ENCODE measurements at regions not wholly inside any gene's neighbourhood (a gene's known extent, or its start where the extent isn't known, plus 50 kb on each side); places are given as distances from the start of the nearest gene placed in this dataset.

GRCh38 chr1:222940095-222940494 lies 125.3 kb downstream of the DISP1 start:
- Histone ChIP-seq H3K4me3 (ENCODE audit: low read length, poor library complexity, severe bottlenecking) (no peak overlapping the region), H3K9me3 (ENCODE audit: insufficient read depth, low read depth, low read length) (no peaks in the 10 kb centered on the region), H3K4me2 (ENCODE audit: low read depth, low read length, poor library complexity, severe bottlenecking) (no peak overlapping the region), H3K36me3 (ENCODE audit: insufficient read depth, low read length) (no peaks in the 10 kb centered on the region), H3K9me2 (replicated peaks; ENCODE audit: low read depth, low read length) (no peaks in the 10 kb centered on the region), H3K4me1 (ENCODE audit: insufficient read depth, low read length, poor library complexity, severe bottlenecking) (no peaks in the 10 kb centered on the region), H3K9ac (ENCODE audit: low read depth, low read length, poor library complexity, severe bottlenecking) (no peak overlapping the region), H4K20me1 (ENCODE audit: insufficient read depth, low read length, poor library complexity, severe bottlenecking) (no peaks in the 10 kb centered on the region), H2AFZ (ENCODE audit: low read length) (no peak overlapping the region), H3K27me3 (ENCODE audit: insufficient read depth, low read length, poor library complexity, severe bottlenecking) (no peaks in the 10 kb centered on the region), H3F3A (ENCODE audit: low read depth) (no peaks in the 10 kb centered on the region), H3K79me2 (ENCODE audit: insufficient read depth, low read length) (no peaks in the 10 kb centered on the region)
- TF ChIP-seq EZH2phosphoT487 (IDR thresholded peaks at IDR 0.05; ENCODE audit: borderline replicate concordance): no peak
- no peak for TF ChIP-seq CTCF (conservative IDR thresholded peaks at IDR 0.05; ENCODE audit: low read length)

GRCh38 chr1:222940906-222941305 lies 126.1 kb downstream of the DISP1 start:
- Histone ChIP-seq H3K36me3 (ENCODE audit: insufficient read depth, low read length) (no peaks in the 10 kb centered on the region), H3K4me2 (ENCODE audit: low read depth, low read length, poor library complexity, severe bottlenecking) (no peak overlapping the region), H3K9me3 (ENCODE audit: insufficient read depth, low read depth, low read length) (no peaks in the 10 kb centered on the region), H4K20me1 (ENCODE audit: insufficient read depth, low read length, poor library complexity, severe bottlenecking) (no peaks in the 10 kb centered on the region), H3K9me2 (replicated peaks; ENCODE audit: low read depth, low read length) (no peaks in the 10 kb centered on the region), H3F3A (ENCODE audit: low read depth) (no peaks in the 10 kb centered on the region), H3K9ac (ENCODE audit: low read depth, low read length, poor library complexity, severe bottlenecking) (no peak overlapping the region), H3K27me3 (ENCODE audit: insufficient read depth, low read length, poor library complexity, severe bottlenecking) (no peaks in the 10 kb centered on the region), H3K79me2 (ENCODE audit: insufficient read depth, low read length) (no peaks in the 10 kb centered on the region), H3K4me1 (ENCODE audit: insufficient read depth, low read length, poor library complexity, severe bottlenecking) (no peaks in the 10 kb centered on the region), H2AFZ (ENCODE audit: low read length) (no peak overlapping the region), H3K4me3 (ENCODE audit: low read length, poor library complexity, severe bottlenecking) (no peak overlapping the region)
- no peak for TF ChIP-seq CTCF (conservative IDR thresholded peaks at IDR 0.05; ENCODE audit: low read length)
- no peak for TF ChIP-seq EZH2phosphoT487 (IDR thresholded peaks at IDR 0.05; ENCODE audit: borderline replicate concordance)

- Histone ChIP-seq H3K4me3 (ENCODE audit: low read length, poor library complexity, severe bottlenecking) (no peak overlapping the region), H3K4me2 (ENCODE audit: low read depth, low read length, poor library complexity, severe bottlenecking) (no peak overlapping the region), H3F3A (ENCODE audit: low read depth) (no peaks in the 10 kb centered on the region), H3K4me1 (ENCODE audit: insufficient read depth, low read length, poor library complexity, severe bottlenecking) (no peaks in the 10 kb centered on the region), H3K27me3 (ENCODE audit: insufficient read depth, low read length, poor library complexity, severe bottlenecking) (no peaks in the 10 kb centered on the region), H4K20me1 (ENCODE audit: insufficient read depth, low read length, poor library complexity, severe bottlenecking) (no peaks in the 10 kb centered on the region), H2AFZ (ENCODE audit: low read length) (no peak overlapping the region), H3K9me2 (replicated peaks; ENCODE audit: low read depth, low read length) (no peaks in the 10 kb centered on the region), H3K36me3 (ENCODE audit: insufficient read depth, low read length) (no peaks in the 10 kb centered on the region), H3K9ac (ENCODE audit: low read depth, low read length, poor library complexity, severe bottlenecking) (no peak overlapping the region), H3K79me2 (ENCODE audit: insufficient read depth, low read length) (no peaks in the 10 kb centered on the region), H3K9me3 (ENCODE audit: insufficient read depth, low read depth, low read length) (no peaks in the 10 kb centered on the region)
- no peak for TF ChIP-seq EZH2phosphoT487 (IDR thresholded peaks at IDR 0.05; ENCODE audit: borderline replicate concordance)
- TF ChIP-seq CTCF (conservative IDR thresholded peaks at IDR 0.05; ENCODE audit: low read length): no peak
Observed at GRCh38 chr1:222941425-222941824, 126.6 kb downstream of the DISP1 start.

Measured in Loucy (cell line).